ENCODE measurements at regions not wholly inside any gene's neighbourhood (a gene's known extent, or its start where the extent isn't known, plus 50 kb on each side); places are given as distances from the start of the nearest gene placed in this dataset.

DNA sequence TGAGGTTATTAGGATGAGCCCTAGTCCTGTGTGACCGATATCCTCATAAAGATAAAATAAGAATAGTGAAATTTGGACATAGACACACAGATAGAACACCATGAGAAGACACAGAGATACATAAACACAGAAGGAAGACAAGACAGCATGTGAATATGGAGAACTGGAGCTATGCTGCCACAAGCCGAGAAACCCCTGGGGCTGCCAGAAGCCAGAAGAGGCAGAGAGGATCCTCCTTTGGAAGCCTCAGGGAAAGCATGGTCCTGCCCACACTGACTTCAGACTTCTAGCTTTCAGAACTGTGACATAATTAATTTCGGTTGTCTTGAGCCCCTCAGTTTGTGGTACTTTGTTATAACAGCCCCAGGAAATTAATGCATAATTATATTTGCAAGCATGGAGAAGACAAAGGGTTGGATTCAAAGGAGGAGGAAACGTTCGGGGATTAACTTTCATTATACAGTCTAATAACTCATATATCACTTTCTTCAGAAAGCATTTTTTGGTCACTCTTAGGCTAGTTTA lies 1501.8 kb upstream of the FLRT2 start:
- no peak for TF ChIP-seq CTCF (IDR thresholded peaks at IDR 0.05; ENCODE audit: control insufficient read depth, insufficient read depth, low read depth, low read length, missing control alignments)
- DNase-seq (ENCODE audit: low read depth): no peak
- H3K4me3 ChIP-seq (ENCODE audit: control insufficient read depth, low read depth, low read length): no peak overlapping the region

- DNase-seq (ENCODE audit: low read depth): no peak
- H3K4me3 ChIP-seq (ENCODE audit: control insufficient read depth, low read depth, low read length): no peak overlapping the region
- no peak for TF ChIP-seq CTCF (IDR thresholded peaks at IDR 0.05; ENCODE audit: control insufficient read depth, insufficient read depth, low read depth, low read length, missing control alignments)
Observed at GRCh38 chr14:84029246-84029645, 1500.7 kb upstream of the FLRT2 start.

DNA sequence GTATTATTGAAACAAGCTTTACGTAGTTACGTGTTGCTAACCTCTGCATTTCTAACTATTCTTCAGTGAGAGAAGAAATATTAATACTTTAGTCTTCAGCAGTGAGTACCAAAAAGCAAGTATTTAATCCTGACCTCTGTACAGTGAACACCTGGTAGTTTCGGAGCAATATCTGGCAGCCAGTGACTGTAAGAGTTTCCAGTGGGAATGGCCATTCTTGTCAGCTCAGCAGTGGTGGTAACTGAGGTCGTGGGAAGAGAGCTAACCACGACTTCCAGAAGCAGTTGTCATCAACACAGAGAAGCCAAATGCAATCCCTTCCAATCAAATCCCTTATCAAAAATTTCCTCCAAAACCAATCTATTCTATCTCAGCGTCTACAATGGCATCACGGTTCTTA lies 1500.2 kb upstream of the FLRT2 start:
- TF ChIP-seq CTCF (IDR thresholded peaks at IDR 0.05; ENCODE audit: control insufficient read depth, insufficient read depth, low read depth, low read length, missing control alignments): no peak
- no peak overlapping the region for H3K4me3 ChIP-seq (ENCODE audit: control insufficient read depth, low read depth, low read length)
- no peak for DNase-seq (ENCODE audit: low read depth)

DNA sequence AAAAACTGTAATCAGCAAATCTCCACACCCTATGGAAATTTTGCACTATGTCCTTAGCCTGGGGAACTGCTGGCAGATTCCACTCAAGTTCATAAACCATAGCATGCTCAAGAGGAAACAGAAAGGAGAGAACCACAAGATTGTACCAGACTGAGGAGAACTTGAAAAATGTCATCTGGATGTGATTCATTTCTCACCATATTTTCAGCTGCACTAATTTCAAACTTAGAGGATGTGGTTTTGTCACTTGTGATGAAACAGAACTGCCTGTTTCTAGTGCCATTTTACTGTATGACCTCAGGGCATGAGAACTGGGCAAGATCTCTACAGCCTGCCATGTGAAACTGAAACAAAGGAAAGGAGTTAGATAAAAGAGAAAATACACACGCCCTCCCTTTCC lies 1493.1 kb upstream of the FLRT2 start:
- no peak for TF ChIP-seq CTCF (IDR thresholded peaks at IDR 0.05; ENCODE audit: control insufficient read depth, insufficient read depth, low read depth, low read length, missing control alignments)
- no peak overlapping the region for H3K4me3 ChIP-seq (ENCODE audit: control insufficient read depth, low read depth, low read length)
- no peak for DNase-seq (ENCODE audit: low read depth)

GRCh38 chr14:84037593-84037992 lies 1492.4 kb upstream of the FLRT2 start:
- no peak for DNase-seq (ENCODE audit: low read depth)
- no peak for TF ChIP-seq CTCF (IDR thresholded peaks at IDR 0.05; ENCODE audit: control insufficient read depth, insufficient read depth, low read depth, low read length, missing control alignments)

DNA sequence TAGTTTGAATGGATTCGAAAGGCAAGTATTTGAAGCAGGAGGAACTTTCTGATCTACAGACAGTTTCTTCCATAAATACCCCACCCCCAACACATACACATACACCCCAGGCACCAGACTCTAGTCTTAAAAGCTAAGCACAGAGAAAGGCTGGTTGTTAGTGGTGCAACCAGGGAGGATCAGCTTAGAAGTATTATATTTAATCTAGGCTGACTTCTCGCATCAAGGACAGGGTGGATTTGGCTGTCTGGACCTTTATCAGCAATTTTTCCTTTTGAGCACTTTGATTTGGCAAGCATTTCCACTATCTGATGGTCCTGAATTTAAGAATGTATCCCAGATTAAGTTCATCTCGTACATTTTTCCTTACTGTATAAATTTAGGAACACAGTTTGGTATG lies 1489.8 kb upstream of the FLRT2 start:
- no peak overlapping the region for H3K4me3 ChIP-seq (ENCODE audit: control insufficient read depth, low read depth, low read length)
- no peak for TF ChIP-seq CTCF (IDR thresholded peaks at IDR 0.05; ENCODE audit: control insufficient read depth, insufficient read depth, low read depth, low read length, missing control alignments)
- no peak for DNase-seq (ENCODE audit: low read depth)

More at GRCh38 chr14:84037593-84037992, 1492.4 kb upstream of the FLRT2 start:
- no peak overlapping the region for H3K4me3 ChIP-seq (ENCODE audit: control insufficient read depth, low read depth, low read length)

- no peak for DNase-seq (ENCODE audit: low read depth)
- H3K4me3 ChIP-seq (ENCODE audit: control insufficient read depth, low read depth, low read length): no peak overlapping the region
- no peak for TF ChIP-seq CTCF (IDR thresholded peaks at IDR 0.05; ENCODE audit: control insufficient read depth, insufficient read depth, low read depth, low read length, missing control alignments)
Observed at GRCh38 chr14:84041421-84041820, 1488.5 kb upstream of the FLRT2 start.
